Keratinocyte (primary cell): ENCODE measurements at regions not wholly inside any gene's neighbourhood (a gene's known extent, or its start where the extent isn't known, plus 50 kb on each side); places are given as distances from the start of the nearest gene placed in this dataset.

Experiments
- DNase-seq: peaks from one replicate; pipeline ENCODE4 v3.0.0-alpha.2; 2011; ENCODE audit warnings: low read depth, missing footprints, low spot score
- FAIRE-seq: peaks from 2 replicates; lab custom pipeline; 2011; peaks lifted over from hg19 to GRCh38; lab: Jason Lieb, UNC
- H2AFZ ChIP-seq: 2 replicates; pipeline ENCODE4 v1.6.0; 2012; ENCODE audit warnings: low read length, control low read depth, inconsistent platforms; ENCODE audit not compliant: control insufficient read depth
- H3K27ac ChIP-seq: 2 replicates; pipeline ENCODE4 v1.5.1; 2011; ENCODE audit warnings: low read length; ENCODE audit not compliant: control insufficient read depth, insufficient read depth
- H3K27me3 ChIP-seq: 3 replicates; pipeline ENCODE4 v1.6.0; 2011; ENCODE audit warnings: low read length; ENCODE audit not compliant: control insufficient read depth, insufficient read depth; ENCODE audit errors: extremely low read depth
- H3K36me3 ChIP-seq, 2 experiments: 2 replicates in 1 of 2; 3 replicates in 1 of 2; pipeline ENCODE4 v1.5.1; 2011; ENCODE audit warnings: low read length in 2 of 2, mild to moderate bottlenecking in 1 of 2; ENCODE audit not compliant: control insufficient read depth in 2 of 2, insufficient read depth in 2 of 2; ENCODE audit errors: extremely low read depth in 1 of 2
- H3K4me1 ChIP-seq: 3 replicates; pipeline ENCODE4 v1.5.1; 2011; ENCODE audit warnings: low read length; ENCODE audit not compliant: control insufficient read depth, insufficient read depth; ENCODE audit errors: extremely low read depth
- H3K4me2 ChIP-seq: 3 replicates; pipeline ENCODE4 v1.6.0; 2011; ENCODE audit warnings: low read depth, low read length; ENCODE audit not compliant: control insufficient read depth, insufficient read depth; ENCODE audit errors: extremely low read depth
- H3K4me3 ChIP-seq, 3 experiments: fragments of 200-600 bp in 1 of 3; sonication (generic) in 1 of 3; 2 replicates in 2 of 3; 3 replicates in 1 of 3; pipeline ENCODE4 v1.5.1; 2011 to 2016; ENCODE audit warnings: low read length in 3 of 3, mild to moderate bottlenecking in 3 of 3, control low read depth in 2 of 3, inconsistent platforms in 1 of 3, low read depth in 1 of 3, mixed read lengths in 1 of 3, mixed run types in 1 of 3, moderate library complexity in 1 of 3; ENCODE audit not compliant: control insufficient read depth in 2 of 3, insufficient read depth in 2 of 3; ENCODE audit errors: extremely low read depth in 1 of 3
- H3K79me2 ChIP-seq: 2 replicates; pipeline ENCODE4 v1.6.0; 2012; ENCODE audit warnings: low read length; ENCODE audit not compliant: control insufficient read depth, insufficient read depth
- H3K9ac ChIP-seq: 3 replicates; pipeline ENCODE4 v1.6.0; 2011; ENCODE audit warnings: low read length; ENCODE audit not compliant: control insufficient read depth, insufficient read depth; ENCODE audit errors: extremely low read depth
- H3K9me1 ChIP-seq: 3 replicates; pipeline ENCODE4 v1.6.0; 2011; ENCODE audit warnings: low read length; ENCODE audit not compliant: control insufficient read depth, insufficient read depth; ENCODE audit errors: extremely low read depth
- H3K9me3 ChIP-seq: 2 replicates; pipeline ENCODE4 v1.5.1; 2012; ENCODE audit warnings: low read depth, low read length; ENCODE audit not compliant: control insufficient read depth
- H4K20me1 ChIP-seq: 3 replicates; pipeline ENCODE4 v1.6.0; 2011; ENCODE audit warnings: low read length; ENCODE audit not compliant: control insufficient read depth, insufficient read depth; ENCODE audit errors: extremely low read depth
- CTCF ChIP-seq, 3 experiments: IDR thresholded peaks in 1 of 3; conservative IDR thresholded peaks in 1 of 3; optimal IDR thresholded peaks in 1 of 3; 2 replicates in 2 of 3; 3 replicates in 1 of 3; pipeline versions ENCODE3 to v1.5.1; 2011; ENCODE audit warnings: low read length in 3 of 3, mild to moderate bottlenecking in 3 of 3, moderate library complexity in 2 of 3, control low read depth in 1 of 3, inconsistent platforms in 1 of 3; ENCODE audit not compliant: insufficient read depth in 2 of 3; ENCODE audit errors: extremely low read depth in 1 of 3
- EZH2 ChIP-seq: IDR thresholded peaks from one replicate; pipeline ENCODE4 v1.6.1; 2012; ENCODE audit warnings: inconsistent platforms, mild to moderate bottlenecking, low read length, moderate library complexity
- dilution Hi-C: fragments of 300-500 bp; cut with MboI; formaldehyde crosslinking; loops from one replicate; pipeline ENCODE4 v1.7.0; 2020; ENCODE audit warnings: low sequenced_read_pairs; ENCODE audit not compliant: extremely low pct_ligation_motif_present

DNA sequence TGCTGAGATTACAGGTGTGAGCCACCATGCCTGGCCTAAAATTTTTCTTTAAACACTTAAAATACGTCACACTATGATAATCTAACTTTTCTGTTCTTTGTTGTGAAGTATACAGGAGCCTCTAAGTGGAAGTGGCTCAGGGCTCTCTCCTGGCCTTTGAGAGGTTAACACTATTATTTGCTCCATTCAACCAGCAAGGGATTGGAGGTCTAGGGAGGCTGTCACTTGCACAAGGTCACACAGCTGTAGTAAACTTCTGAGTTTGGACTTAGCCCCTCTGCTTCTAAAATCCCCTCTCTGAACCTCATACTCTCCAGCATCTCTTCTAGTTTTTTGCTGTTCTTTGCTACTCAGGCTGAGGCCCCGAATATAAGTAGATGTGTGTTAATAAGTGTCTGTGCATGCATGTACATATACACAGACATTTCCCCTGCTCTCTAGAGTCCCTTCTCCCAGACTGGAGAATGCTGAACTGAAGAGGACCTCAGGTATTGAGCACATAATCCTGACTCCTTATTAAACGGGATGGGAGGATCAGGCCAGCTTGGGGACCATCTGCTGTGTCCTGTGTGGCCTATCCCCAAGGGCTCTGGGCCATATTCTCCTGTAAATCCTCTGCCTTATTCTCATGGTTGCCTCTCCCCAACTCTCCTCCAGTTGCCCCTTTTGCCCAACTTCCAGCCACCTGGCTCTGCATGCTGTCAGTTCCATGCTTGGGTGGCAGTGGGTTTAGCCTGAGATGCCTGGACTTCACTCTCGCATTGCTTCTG, 87.0 kb upstream of the SPRY4 start:
- Histone ChIP-seq H3K9ac (no peak overlapping the region), H3K27ac (no peak overlapping the region), H3K27me3 (no peaks in the 10 kb centered on the region), H3K9me3 (no peaks in the 10 kb centered on the region), H2AFZ (no peak overlapping the region), H3K36me3 (no peaks in the 10 kb centered on the region), H3K4me2 (no peak overlapping the region), H3K4me1 (no peaks in the 10 kb centered on the region), H3K9me1 (no peaks in the 10 kb centered on the region), H3K79me2 (no peaks in the 10 kb centered on the region), H4K20me1 (no peaks in the 10 kb centered on the region), H3K4me3 (no peak overlapping the region)
- dilution Hi-C loops, result no loop called here
- DNase-seq, result no peak
- TF ChIP-seq EZH2, result no peak
- no peak for TF ChIP-seq CTCF (optimal IDR thresholded peaks at IDR 0.05 in 1 of 3, IDR thresholded peaks at IDR 0.05 in 1 of 3, conservative IDR thresholded peaks at IDR 0.05 in 1 of 3; ENCODE audit: extremely low read depth in 1 of 3, insufficient read depth in 2 of 3, low read length in 3 of 3)
- FAIRE-seq, result no peak

GRCh38 chr5:142411103-142411502, 86.3 kb upstream of the SPRY4 start:
- Histone ChIP-seq H3K79me2 (no peaks in the 10 kb centered on the region), H3K27me3 (no peaks in the 10 kb centered on the region), H3K4me1 (peaks cover 2% of the 10 kb centered on the region), H3K36me3 (no peaks in the 10 kb centered on the region), H3K27ac (no peak overlapping the region), H3K4me2 (no peak overlapping the region), H3K9ac (no peak overlapping the region), H3K9me3 (no peaks in the 10 kb centered on the region), H3K4me3 (no peak overlapping the region), H2AFZ (no peak overlapping the region), H4K20me1 (no peaks in the 10 kb centered on the region), H3K9me1 (no peaks in the 10 kb centered on the region)
- FAIRE-seq (no peak), DNase-seq (no peak)
- dilution Hi-C loops, result no loop called here
- TF ChIP-seq CTCF (optimal IDR thresholded peaks at IDR 0.05 in 1 of 3, IDR thresholded peaks at IDR 0.05 in 1 of 3, conservative IDR thresholded peaks at IDR 0.05 in 1 of 3; ENCODE audit: extremely low read depth in 1 of 3, insufficient read depth in 2 of 3, low read length in 3 of 3) (no peak), EZH2 (no peak)
